ENCODE measurements at regions not wholly inside any gene's neighbourhood (a gene's known extent, or its start where the extent isn't known, plus 50 kb on each side); places are given as distances from the start of the nearest gene placed in this dataset.
A peak's percentile ranks its signal among the peaks of the same experiment; 100 is the strongest.

- TF ChIP-seq CTCF (IDR thresholded peaks at IDR 0.05; ENCODE audit: extremely low read depth, missing control alignments) = no peak
- no peak for DNase-seq (ENCODE audit: low spot score)
Observed at GRCh38 chr15:36527235-36528162, 51.9 kb upstream of the CDIN1 start.

- DNase-seq (ENCODE audit: low spot score) = peak; percentile 14
- no peak for TF ChIP-seq CTCF (IDR thresholded peaks at IDR 0.05; ENCODE audit: extremely low read depth, missing control alignments)
Observed at GRCh38 chr15:36529296-36530011, 50.0 kb upstream of the CDIN1 start.

All from GM20000 (cell line).